ENCODE measurements at regions not wholly inside any gene's neighbourhood (a gene's known extent, or its start where the extent isn't known, plus 50 kb on each side); places are given as distances from the start of the nearest gene placed in this dataset.
"Not testable (repeated sequence)": the region's sequence is repeated elsewhere in the genome, so short reads cannot be mapped to it uniquely, and the experiment has no call there.

DNA sequence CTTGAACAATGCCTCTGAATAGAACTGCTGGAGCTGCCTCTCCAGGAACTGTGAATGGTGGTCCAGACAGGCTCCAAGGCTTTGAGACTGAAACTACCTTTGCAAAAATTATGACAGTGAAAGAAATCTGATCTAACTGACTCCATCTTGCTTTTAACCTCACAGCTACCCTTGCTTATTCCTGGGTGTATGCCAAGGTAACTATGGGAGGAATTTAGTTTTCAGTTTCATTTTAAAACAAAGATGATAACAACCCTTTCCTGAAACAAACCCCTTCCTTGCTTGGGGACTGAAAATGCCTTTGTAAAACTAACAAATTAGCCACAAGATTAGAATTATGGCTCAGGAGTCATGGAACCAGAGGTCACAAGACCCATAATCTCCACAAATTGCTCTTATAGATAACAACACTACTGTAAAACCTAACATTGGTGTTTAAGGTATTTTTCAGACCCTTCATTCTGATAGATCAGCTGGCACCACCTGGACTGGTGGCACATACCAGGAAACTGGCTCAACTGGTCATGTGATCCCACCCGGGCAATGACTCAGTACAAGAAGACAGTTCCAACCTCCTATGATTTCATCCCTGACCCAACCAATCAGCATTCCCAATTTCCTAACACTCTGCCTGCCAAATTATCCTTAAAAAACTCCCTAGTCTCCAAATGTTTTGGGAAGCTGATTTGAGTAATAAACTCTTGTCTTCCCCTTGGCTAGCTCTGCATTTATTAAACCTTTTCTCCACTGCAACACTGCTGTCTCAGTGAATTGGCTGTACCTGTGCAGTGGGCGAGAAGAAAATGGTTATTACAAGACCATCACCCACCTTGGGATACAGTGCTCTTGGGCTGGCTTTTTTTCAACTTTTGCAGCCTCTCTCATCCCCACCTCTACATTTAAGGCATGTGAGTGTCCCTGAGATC, 608.1 kb downstream of the TYW1 start:
- DNase-seq (ENCODE audit: low read depth in 4 of 4, low spot score in 3 of 4): no peak

GRCh38 chr7:67608806-67609205, 612.2 kb downstream of the TYW1 start:
- no peak for DNase-seq (ENCODE audit: low read depth in 4 of 4, low spot score in 3 of 4)

GRCh38 chr7:67610897-67611296, 614.3 kb downstream of the TYW1 start:
- no peak for DNase-seq (ENCODE audit: low read depth in 4 of 4, low spot score in 3 of 4)

DNA sequence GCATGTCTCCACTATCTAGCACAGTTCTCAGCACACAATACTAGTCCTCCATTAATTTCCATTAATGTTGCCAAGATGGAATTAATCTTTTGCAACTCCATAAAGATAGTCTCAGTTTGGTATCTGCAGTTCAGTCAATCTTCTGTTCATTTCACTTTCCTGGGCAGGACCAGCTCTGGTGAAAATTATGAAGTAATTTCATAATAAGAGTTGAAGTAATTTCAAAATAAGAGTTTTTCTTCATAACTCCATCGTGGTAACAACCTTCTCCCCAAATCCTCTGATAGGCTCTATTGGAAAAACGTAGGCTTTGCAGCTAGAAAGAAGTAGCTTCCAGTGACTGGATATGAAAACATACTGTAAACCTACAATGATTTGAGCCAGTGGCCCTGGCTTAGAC, 618.2 kb downstream of the TYW1 start:
- no peak for DNase-seq (ENCODE audit: low read depth in 4 of 4, low spot score in 3 of 4)

DNA sequence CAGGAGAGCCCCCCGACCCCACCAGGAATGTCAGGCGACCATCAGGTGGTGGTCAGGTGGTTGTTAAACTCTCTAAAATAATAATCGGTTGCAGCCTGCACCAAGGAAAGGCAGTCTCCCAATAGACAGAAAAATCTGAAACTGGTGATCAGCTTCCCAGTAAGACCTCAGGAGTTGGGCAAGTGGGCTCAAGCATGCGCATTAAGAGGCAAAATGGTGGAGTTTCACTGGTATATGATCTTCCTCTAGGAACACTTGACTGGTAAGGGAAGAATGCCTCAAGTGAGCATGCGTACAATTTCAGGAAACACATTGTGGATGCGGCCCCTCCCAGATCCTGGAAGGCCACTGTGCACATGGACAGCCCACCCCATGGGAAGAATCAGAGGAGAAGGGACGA, 619.9 kb downstream of the TYW1 start:
- no peak for DNase-seq (ENCODE audit: low read depth in 4 of 4, low spot score in 3 of 4)

GRCh38 chr7:67618556-67619162, 622.0 kb downstream of the TYW1 start:
- DNase-seq (ENCODE audit: low read depth in 4 of 4, low spot score in 3 of 4): no peak

GRCh38 chr7:67619175-67619574, 622.5 kb downstream of the TYW1 start:
- peak in 1 of 4 donors; percentile 8 for DNase-seq (ENCODE audit: low read depth in 4 of 4, low spot score in 3 of 4)

GRCh38 chr7:67620216-67620933, 623.7 kb downstream of the TYW1 start:
- DNase-seq (ENCODE audit: low read depth in 4 of 4, low spot score in 3 of 4): no peak

- no peak for DNase-seq (ENCODE audit: low read depth in 4 of 4, low spot score in 3 of 4)
Observed at GRCh38 chr7:67621704-67622103, 625.1 kb downstream of the TYW1 start.

DNA sequence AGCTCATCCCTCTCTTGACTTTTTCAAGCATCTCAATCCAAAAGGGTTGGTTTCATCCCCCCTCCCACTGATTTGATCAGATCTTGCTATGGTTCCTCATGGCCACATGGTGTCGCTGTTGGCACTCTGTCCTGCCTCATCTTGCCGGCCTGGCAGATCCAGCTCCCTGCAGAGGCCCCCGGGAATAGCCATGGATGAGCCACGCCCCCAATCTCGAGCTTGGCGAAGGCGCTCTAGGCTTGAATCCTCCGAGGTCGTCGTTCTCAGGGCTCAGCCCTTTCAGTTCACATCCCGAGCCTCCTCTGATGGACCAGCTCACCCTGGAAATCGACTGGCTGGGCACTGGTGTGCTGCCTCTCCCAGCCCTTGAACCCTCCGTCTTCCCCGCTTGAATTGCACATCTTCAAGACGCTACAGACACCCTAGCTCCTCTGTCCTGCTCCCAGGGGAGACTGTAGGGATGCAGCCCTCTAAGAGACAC, 628.7 kb downstream of the TYW1 start:
- DNase-seq (ENCODE audit: low read depth in 4 of 4, low spot score in 3 of 4): peak; percentile 55 to 75 (median 72)

- DNase-seq (ENCODE audit: low read depth in 4 of 4, low spot score in 3 of 4): no peak
Observed at GRCh38 chr7:67631476-67631875, 634.8 kb downstream of the TYW1 start.

DNA sequence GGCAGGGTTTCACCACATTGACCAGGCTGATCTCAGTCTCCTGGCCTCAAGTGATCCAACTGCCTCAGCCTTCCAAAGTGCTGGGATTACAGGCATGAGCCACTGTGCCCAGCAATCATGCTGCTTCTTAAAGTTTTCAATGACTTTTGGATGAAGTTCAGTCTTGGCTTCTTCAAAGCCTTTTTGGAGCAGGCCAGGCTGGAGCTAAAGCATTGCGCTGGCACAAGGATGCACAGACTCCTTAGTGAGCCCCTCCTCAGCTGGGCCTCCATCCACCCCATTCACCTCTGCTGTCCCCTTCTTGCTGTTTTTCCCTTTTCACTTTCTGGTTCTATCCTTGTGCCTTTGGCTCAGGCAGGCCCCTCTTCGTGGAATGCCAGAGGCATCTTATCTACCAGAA, 638.6 kb downstream of the TYW1 start:
- DNase-seq (ENCODE audit: low read depth in 4 of 4, low spot score in 3 of 4): no peak

DNA sequence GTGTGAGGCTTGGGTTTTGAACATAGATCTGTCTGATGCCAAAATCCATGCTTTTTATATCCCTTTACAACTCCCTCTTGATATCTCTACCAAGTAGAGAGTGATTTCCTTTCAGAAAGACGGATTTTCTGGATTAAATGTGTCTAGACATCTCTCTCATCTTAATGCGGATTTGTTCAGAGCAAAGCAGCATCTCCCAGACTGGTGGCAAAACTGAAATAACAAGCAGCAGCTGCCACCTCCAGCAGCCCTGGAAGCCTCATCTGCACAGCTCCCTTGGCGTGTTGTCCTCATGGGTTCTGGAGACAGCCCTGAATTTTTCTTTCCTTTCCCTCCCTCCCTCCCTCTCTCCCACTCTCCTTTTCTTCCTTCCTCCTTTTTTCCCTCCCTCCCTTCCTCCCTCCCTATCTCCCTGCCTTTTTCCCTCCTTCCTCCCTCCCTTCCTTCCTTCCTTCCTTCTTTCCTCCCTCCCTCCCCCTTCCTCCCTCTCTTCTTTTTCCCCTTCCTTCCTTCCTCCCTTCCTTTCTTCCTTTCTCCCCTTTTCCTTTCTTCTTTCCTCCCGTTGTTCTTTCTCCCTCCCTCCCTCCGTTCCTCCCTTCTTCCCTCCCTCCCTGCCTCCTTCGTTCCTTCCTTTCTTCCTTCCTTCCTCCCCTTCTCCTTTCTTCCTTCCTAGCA, 639.9 kb downstream of the TYW1 start:
- no peak for DNase-seq (ENCODE audit: low read depth in 4 of 4, low spot score in 3 of 4)

DNA sequence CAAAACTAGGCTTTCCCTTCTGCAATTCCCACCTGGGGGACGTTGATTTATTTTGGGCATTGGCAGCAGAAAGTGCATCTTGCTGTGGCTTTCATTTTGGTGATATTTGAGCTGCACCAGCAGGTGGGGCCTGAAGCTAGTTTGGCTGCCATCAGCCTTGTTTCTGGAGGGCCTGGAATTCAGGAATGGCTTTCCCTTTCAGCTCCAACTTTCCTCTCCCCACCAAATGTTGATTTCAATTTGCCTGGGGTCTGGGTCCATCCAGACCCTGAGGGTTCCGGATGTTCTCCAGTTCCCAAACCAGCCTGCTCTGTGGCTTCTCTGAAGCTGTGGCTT, 640.4 kb downstream of the TYW1 start:
- no peak for DNase-seq (ENCODE audit: low read depth in 4 of 4, low spot score in 3 of 4)

DNA sequence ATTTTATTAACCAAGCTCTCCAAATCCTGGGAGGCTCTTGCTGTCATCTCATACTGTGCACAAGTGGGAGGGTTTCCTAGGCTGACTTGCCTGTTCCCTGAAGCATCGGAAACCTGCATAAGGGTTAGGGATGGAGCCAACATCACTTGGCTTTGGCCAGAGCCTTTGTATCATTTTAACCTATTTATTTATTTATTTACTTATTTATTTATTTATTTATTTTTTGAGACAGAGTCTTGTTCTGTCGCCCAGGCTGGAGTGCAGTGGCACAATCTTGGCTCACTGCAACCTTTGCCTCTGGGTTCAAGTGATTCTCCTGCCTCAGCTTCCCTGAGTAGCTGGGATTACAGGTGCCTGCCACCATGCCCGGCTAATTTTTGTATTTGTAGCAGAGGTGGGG, 645.9 kb downstream of the TYW1 start:
- DNase-seq (ENCODE audit: low read depth in 4 of 4, low spot score in 3 of 4): not testable (repeated sequence)

DNA sequence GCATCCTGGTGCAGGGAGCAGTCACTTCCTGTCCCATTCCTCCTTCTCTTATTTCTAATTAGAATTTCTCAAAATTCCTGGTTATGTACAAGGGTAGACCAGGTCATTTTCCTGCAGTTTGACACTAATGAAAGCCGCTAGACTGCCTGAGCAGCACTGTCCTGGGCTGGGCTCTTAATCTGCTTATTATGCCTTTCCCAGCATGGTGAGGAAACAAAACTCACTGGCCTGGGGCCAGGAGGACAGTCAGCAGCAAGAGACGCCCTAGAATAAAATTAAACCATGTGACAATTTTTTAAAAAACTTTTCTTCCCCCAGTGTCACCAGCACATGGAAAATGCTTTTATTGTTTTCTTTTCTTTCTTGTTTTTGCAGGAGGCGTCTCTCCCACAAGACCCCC, 647.5 kb downstream of the TYW1 start:
- DNase-seq (ENCODE audit: low read depth in 4 of 4, low spot score in 3 of 4): no peak

DNA sequence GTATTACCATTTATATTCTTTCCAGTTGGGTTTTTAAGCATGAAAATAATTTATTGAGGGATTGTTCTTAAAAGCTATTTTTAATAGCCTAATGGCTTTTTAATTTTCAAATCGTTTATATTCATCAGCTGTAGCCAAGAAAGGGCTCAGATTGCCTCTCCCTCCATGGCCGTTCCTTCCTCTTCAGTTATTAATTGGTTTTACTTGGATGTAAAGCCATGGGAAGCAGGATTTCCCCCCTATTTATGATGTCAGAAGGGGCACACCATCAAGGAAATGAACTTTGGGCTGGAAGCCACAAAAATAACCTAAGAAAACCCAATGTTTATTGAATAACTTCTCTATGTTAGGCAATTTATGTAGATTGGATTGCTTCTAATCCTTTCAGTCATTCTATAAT, 656.3 kb downstream of the TYW1 start:
- DNase-seq (ENCODE audit: low read depth in 4 of 4, low spot score in 3 of 4): no peak

- DNase-seq (ENCODE audit: low read depth in 4 of 4, low spot score in 3 of 4): no peak
Observed at GRCh38 chr7:67653856-67654454, 657.3 kb downstream of the TYW1 start.

DNA sequence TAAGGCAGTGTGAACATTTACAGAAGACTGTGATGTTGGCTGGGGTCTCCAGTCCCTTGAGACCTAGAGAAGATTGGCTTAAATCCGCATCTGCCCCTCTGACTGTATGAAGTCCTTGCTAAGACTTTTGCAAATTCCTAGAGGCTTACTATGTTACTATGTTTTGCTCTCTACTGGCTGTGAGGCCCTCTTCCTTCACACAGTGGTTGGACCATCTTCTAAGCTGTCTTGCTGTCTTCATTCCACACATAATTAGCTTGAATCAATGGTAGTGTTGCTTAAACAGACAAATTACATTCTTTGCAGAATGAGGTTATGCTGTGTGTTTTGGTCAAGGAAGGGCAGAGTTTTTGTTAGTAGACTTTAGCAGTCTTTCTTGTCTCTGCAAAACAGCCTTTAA, 658.0 kb downstream of the TYW1 start:
- DNase-seq (ENCODE audit: low read depth in 4 of 4, low spot score in 3 of 4): no peak

DNA sequence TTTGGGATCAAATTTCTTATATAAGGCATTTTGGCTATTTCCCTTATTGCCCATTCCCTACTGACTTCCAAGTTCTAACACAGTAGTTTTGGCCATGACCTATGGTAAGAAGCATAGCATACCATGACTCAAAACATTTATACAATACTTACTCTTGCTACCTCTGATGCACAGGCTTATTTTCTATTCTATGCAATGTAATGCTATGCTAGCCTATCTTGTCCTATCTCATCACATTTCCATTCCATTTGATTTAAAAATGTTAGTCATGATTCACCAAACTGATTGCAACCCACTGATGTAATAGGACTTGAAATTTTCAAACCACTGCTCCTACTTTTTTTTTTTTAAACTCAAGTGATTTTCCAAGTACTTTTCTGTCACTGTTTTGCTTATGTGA, 658.5 kb downstream of the TYW1 start:
- no peak for DNase-seq (ENCODE audit: low read depth in 4 of 4, low spot score in 3 of 4)

DNA sequence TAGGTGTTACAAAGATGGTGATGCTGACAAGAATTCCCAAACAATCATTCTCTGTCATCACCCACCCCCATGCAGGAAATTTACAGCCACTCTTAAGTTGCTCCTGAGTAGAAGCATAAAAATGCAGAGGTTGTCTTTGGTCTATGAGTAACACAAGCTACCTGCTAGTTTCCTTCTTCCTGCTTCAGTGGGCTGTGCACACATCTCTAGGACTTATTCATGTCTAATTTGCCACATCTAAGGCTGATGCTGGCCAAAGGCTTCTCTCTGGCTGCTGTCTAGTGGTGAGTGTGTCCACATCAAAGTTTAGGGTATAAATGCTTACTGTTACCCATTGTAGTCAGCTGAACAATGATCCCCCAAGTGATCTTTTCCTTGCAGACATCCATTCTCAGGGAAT, 662.5 kb downstream of the TYW1 start:
- no peak for DNase-seq (ENCODE audit: low read depth in 4 of 4, low spot score in 3 of 4)

Data from left renal pelvis (tissue), 4 donors.